SK-N-SH treated with all-trans-retinoic acid at 6 μM for 48 hours (cell line): ENCODE measurements at regions not wholly inside any gene's neighbourhood (a gene's known extent, or its start where the extent isn't known, plus 50 kb on each side); places are given as distances from the start of the nearest gene placed in this dataset.

Source experiments
- ATAC-seq: fragments of 200-7000 bp; cut with Tn5 transposase; 3 replicates; pipeline ENCODE4 v1.9.1; 2020; ENCODE audit warnings: mild to moderate bottlenecking, moderate library complexity
- ARNTL ChIP-seq: fragments of 450-650 bp; formaldehyde crosslinking; IDR thresholded peaks from 2 replicates; pipeline ENCODE4 v1.5.0; 2020; ENCODE audit warnings: low read depth, mild to moderate bottlenecking, moderate library complexity, borderline replicate concordance
- BACH2 ChIP-seq: fragments of 250-450 bp; sonication (Bioruptor Pico); IDR thresholded peaks from 2 replicates; pipeline ENCODE4 v1.9.0; 2021; ENCODE audit warnings: mild to moderate bottlenecking, borderline replicate concordance
- CSDC2 ChIP-seq: fragments of 250-450 bp; sonication (Bioruptor Pico); IDR thresholded peaks from 2 replicates; pipeline ENCODE4 v1.5.0; 2020; ENCODE audit warnings: mild to moderate bottlenecking, moderate library complexity
- ESRRG ChIP-seq: fragments of 250-450 bp; sonication (Bioruptor Pico); IDR thresholded peaks from 2 replicates; pipeline ENCODE4 v1.6.1; 2021; ENCODE audit warnings: mild to moderate bottlenecking
- GLIS3 ChIP-seq: fragments of 250-450 bp; sonication (Bioruptor Pico); IDR thresholded peaks from 2 replicates; pipeline ENCODE4 v1.5.0; 2020; ENCODE audit warnings: mild to moderate bottlenecking, moderate library complexity
- ISL1 ChIP-seq: fragments of 250-450 bp; sonication (Bioruptor Pico); IDR thresholded peaks from 2 replicates; pipeline ENCODE4 v2.1.2; 2022; ENCODE audit warnings: mild to moderate bottlenecking, moderate library complexity
- OSR1 ChIP-seq: fragments of 250-450 bp; sonication (Bioruptor Pico); IDR thresholded peaks from 2 replicates; pipeline ENCODE4 v1.8.0; 2022; ENCODE audit warnings: moderate library complexity, mild to moderate bottlenecking, inconsistent platforms
- PPARA ChIP-seq: fragments of 250-450 bp; sonication (Bioruptor Pico); IDR thresholded peaks from 2 replicates; pipeline ENCODE4 v1.5.0; 2020; ENCODE audit warnings: mild to moderate bottlenecking, borderline replicate concordance
- RARB ChIP-seq: fragments of 250-450 bp; sonication (Bioruptor Pico); IDR thresholded peaks from 2 replicates; pipeline ENCODE4 v1.8.0; 2021; ENCODE audit warnings: mild to moderate bottlenecking, moderate library complexity
- SNAI2 ChIP-seq: fragments of 250-450 bp; sonication (Bioruptor Pico); IDR thresholded peaks from 2 replicates; pipeline ENCODE4 v1.5.0; 2020; ENCODE audit warnings: mild to moderate bottlenecking, moderate library complexity
- TCF4 ChIP-seq: fragments of 250-450 bp; sonication (Bioruptor Pico); IDR thresholded peaks from 2 replicates; pipeline ENCODE4 v1.8.0; 2021; ENCODE audit warnings: mild to moderate bottlenecking, moderate library complexity, borderline replicate concordance
- TOX ChIP-seq: fragments of 250-450 bp; sonication (Bioruptor Pico); IDR thresholded peaks from 2 replicates; pipeline ENCODE4 v1.8.0; 2021; ENCODE audit warnings: mild to moderate bottlenecking, moderate library complexity, borderline replicate concordance
- ZC3H10 ChIP-seq: fragments of 250-450 bp; sonication (Bioruptor Pico); IDR thresholded peaks from 2 replicates; pipeline ENCODE4 v1.5.1; 2021; ENCODE audit warnings: mild to moderate bottlenecking, moderate library complexity
- ZFP3 ChIP-seq: fragments of 250-450 bp; sonication (Bioruptor Pico); IDR thresholded peaks from 2 replicates; pipeline ENCODE4 v1.5.0; 2020; ENCODE audit warnings: mild to moderate bottlenecking, moderate library complexity
- ZFP30 ChIP-seq: fragments of 450-650 bp; formaldehyde crosslinking; IDR thresholded peaks from 2 replicates; pipeline ENCODE4 v1.5.0; 2022; ENCODE audit warnings: mild to moderate bottlenecking, moderate library complexity
- ZNF565 ChIP-seq: fragments of 450-650 bp; formaldehyde crosslinking; conservative IDR thresholded peaks from 2 replicates; pipeline ENCODE4 v1.5.0; 2020; ENCODE audit warnings: low read depth, mild to moderate bottlenecking, moderate library complexity
- ZNF70 ChIP-seq: fragments of 450-650 bp; formaldehyde crosslinking; IDR thresholded peaks from 2 replicates; pipeline ENCODE4 v1.5.0; 2020; ENCODE audit warnings: mild to moderate bottlenecking, moderate library complexity
- ZNF8 ChIP-seq: fragments of 450-650 bp; formaldehyde crosslinking; IDR thresholded peaks from 2 replicates; pipeline ENCODE4 v1.5.0; 2020; ENCODE audit warnings: mild to moderate bottlenecking, moderate library complexity
- TF ChIP-seq, protein P1 (sequence below): fragments of 250-450 bp; sonication (Bioruptor Pico); IDR thresholded peaks from 2 replicates; pipeline ENCODE4 v1.5.1; 2020; ENCODE audit warnings: low read depth, mild to moderate bottlenecking, moderate library complexity
- TF ChIP-seq, protein P2 (sequence below): fragments of 250-450 bp; sonication (Bioruptor Pico); IDR thresholded peaks from 2 replicates; pipeline ENCODE4 v1.8.0; 2020; ENCODE audit warnings: mild to moderate bottlenecking, moderate library complexity, borderline replicate concordance
- TF ChIP-seq, protein P3 (sequence below): fragments of 250-450 bp; sonication (Bioruptor Pico); IDR thresholded peaks from 2 replicates; pipeline ENCODE4 v1.5.1; 2021; ENCODE audit warnings: mild to moderate bottlenecking, moderate library complexity
- TF ChIP-seq, protein P4 (sequence below): fragments of 250-450 bp; sonication (Bioruptor Pico); IDR thresholded peaks from 2 replicates; pipeline ENCODE4 v1.8.0; 2021; ENCODE audit warnings: low read depth, mild to moderate bottlenecking, moderate library complexity, borderline replicate concordance

DNA sequence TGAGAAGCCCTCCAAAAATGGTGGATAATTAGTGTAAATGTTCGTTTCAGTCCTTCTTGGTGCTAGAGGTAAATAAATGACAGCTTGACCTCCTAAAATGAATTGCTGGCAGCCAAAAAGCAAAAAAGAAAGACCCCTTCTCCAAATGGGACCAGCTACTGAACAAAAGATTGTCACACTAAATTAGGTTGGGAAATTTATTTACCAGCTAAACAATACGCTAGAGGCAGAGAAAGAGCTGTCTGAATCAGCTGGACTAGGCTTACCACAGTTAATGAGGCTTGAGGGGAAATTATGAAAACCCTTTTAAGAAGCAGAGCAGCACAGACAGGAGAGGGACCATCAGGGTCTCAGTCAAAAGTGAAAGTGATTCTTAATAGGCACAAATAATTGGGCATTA lies 498.9 kb downstream of the SUCLA2 start:
- no peak for TF ChIP-seq TCF4
- TF ChIP-seq PPARA (CRISPR knock-in tag), result no peak
- TF ChIP-seq ZFP30 (CRISPR knock-in tag), result no peak
- TF ChIP-seq, protein P1, sequence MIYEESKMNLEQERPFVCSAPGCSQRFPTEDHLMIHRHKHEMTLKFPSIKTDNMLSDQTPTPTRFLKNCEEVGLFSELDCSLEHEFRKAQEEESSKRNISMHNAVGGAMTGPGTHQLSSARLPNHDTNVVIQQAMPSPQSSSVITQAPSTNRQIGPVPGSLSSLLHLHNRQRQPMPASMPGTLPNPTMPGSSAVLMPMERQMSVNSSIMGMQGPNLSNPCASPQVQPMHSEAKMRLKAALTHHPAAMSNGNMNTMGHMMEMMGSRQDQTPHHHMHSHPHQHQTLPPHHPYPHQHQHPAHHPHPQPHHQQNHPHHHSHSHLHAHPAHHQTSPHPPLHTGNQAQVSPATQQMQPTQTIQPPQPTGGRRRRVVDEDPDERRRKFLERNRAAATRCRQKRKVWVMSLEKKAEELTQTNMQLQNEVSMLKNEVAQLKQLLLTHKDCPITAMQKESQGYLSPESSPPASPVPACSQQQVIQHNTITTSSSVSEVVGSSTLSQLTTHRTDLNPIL (CRISPR knock-in tag), result no peak
- TF ChIP-seq ZNF565 (CRISPR knock-in tag), result no peak
- TF ChIP-seq ISL1 (CRISPR knock-in tag), result no peak
- ATAC-seq, result no peak

DNA sequence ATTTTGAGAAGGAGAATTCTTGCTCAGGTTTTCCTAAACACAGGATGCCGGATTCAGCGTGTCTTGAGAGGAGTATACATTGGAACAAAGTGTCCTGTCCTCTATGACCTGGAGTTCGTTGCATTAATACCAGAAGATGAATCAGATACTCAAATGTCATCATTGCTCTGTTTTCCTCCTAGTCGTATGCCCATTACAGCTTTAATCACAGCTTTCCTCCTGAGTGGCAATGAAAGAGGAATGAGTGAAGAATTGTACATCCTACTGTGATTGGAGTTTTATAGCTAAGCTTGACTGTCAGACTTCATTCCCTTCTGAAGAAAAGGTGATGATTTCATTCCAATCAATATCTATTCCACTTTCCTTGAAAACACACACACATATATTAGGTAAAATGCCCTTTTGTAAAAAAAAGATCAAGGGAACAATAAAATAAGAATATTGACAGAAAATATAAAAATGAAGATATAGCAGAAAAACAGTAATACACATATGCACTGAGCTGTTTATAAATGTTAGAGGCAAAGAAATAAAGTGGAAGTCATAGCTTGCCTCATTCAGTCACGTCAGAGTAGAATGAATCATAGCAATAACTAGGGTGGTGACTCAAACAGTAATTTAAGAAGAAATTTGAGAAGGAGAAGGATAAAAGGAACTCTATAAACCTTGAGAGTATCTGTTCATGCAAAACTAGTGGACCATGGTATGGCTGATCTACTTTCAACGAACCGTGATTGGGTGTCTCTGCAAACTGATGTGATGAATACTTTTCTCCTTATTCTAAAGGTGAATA lies 501.5 kb downstream of the SUCLA2 start:
- TF ChIP-seq TCF4 (no peak), TOX (CRISPR knock-in tag) (peak; percentile 55; the same call in 1 of the 2 replicates)
- ATAC-seq, result peak; percentile 93

DNA sequence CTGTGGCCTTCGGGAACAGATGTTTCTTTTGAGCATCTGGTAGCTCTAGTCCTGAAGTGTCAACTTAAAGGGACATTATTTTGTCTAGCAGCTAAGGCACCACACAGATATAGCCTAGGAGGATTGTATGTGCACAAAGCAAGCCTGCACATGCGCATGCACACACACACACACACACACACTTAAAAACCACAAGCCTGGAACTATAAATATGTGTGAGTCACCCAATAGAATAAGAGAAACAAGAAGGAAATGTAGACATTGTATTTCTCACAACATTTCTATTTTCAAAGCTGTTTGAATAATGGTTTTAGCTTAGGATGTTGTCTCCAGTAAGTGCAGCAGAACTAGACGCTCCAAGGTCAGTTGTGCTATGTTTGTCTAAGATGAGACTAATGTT lies 516.5 kb downstream of the SUCLA2 start:
- TF ChIP-seq ISL1 (CRISPR knock-in tag), result no peak
- no peak for TF ChIP-seq ZFP3
- TF ChIP-seq SNAI2, result no peak
- TF ChIP-seq ZNF565 (CRISPR knock-in tag), result no peak
- TF ChIP-seq GLIS3 (CRISPR knock-in tag), result no peak
- TF ChIP-seq BACH2 (CRISPR knock-in tag), result no peak
- TF ChIP-seq, protein P2, sequence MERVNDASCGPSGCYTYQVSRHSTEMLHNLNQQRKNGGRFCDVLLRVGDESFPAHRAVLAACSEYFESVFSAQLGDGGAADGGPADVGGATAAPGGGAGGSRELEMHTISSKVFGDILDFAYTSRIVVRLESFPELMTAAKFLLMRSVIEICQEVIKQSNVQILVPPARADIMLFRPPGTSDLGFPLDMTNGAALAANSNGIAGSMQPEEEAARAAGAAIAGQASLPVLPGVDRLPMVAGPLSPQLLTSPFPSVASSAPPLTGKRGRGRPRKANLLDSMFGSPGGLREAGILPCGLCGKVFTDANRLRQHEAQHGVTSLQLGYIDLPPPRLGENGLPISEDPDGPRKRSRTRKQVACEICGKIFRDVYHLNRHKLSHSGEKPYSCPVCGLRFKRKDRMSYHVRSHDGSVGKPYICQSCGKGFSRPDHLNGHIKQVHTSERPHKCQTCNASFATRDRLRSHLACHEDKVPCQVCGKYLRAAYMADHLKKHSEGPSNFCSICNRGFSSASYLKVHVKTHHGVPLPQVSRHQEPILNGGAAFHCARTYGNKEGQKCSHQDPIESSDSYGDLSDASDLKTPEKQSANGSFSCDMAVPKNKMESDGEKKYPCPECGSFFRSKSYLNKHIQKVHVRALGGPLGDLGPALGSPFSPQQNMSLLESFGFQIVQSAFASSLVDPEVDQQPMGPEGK (CRISPR knock-in tag), result no peak
- no peak for TF ChIP-seq ZNF8 (CRISPR knock-in tag)
- no peak for TF ChIP-seq ARNTL (CRISPR knock-in tag)
- TF ChIP-seq ZNF70 (CRISPR knock-in tag), result no peak
- no peak for TF ChIP-seq PPARA (CRISPR knock-in tag)
- TF ChIP-seq, protein P1 (CRISPR knock-in tag), result no peak
- no peak for TF ChIP-seq ZFP30 (CRISPR knock-in tag)
- TF ChIP-seq, protein P3, sequence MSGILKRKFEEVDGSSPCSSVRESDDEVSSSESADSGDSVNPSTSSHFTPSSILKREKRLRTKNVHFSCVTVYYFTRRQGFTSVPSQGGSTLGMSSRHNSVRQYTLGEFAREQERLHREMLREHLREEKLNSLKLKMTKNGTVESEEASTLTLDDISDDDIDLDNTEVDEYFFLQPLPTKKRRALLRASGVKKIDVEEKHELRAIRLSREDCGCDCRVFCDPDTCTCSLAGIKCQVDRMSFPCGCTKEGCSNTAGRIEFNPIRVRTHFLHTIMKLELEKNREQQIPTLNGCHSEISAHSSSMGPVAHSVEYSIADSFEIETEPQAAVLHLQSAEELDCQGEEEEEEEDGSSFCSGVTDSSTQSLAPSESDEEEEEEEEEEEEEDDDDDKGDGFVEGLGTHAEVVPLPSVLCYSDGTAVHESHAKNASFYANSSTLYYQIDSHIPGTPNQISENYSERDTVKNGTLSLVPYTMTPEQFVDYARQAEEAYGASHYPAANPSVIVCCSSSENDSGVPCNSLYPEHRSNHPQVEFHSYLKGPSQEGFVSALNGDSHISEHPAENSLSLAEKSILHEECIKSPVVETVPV (CRISPR knock-in tag), result no peak
- no peak for TF ChIP-seq CSDC2 (CRISPR knock-in tag)
- peak; percentile 38; the same call in 1 of the 3 replicates for ATAC-seq

DNA sequence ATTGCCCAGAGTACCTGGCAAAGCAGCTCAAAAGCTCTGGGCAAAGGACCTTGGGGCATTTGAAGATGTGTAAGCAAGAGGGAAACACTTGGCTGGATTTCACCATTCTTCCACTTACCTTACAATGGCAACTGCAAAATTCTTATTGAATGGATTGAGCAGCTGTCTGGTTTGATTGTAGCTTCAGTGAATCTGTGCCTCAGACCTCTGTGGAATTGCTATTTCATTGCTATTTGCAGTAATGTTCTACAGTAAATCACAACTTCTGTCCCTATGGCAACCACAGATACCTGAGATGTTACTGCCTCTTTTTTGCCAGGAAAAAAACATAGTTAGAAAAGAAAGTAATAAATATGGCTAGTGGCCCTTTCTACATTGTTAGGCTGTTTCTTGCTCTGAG lies 519.5 kb downstream of the SUCLA2 start:
- peak; percentile 54; the same call in 2 of the 3 replicates for ATAC-seq
- TF ChIP-seq PPARA (CRISPR knock-in tag), result no peak
- TF ChIP-seq, protein P1 (CRISPR knock-in tag), result no peak
- TF ChIP-seq TCF4, result no peak
- TF ChIP-seq ESRRG, result no peak
- no peak for TF ChIP-seq ZFP3
- TF ChIP-seq ZC3H10 (CRISPR knock-in tag), result no peak
- TF ChIP-seq ARNTL (CRISPR knock-in tag), result no peak
- TF ChIP-seq ISL1 (CRISPR knock-in tag), result no peak
- TF ChIP-seq CSDC2 (CRISPR knock-in tag), result no peak
- no peak for TF ChIP-seq ZFP30 (CRISPR knock-in tag)
- TF ChIP-seq, protein P4, sequence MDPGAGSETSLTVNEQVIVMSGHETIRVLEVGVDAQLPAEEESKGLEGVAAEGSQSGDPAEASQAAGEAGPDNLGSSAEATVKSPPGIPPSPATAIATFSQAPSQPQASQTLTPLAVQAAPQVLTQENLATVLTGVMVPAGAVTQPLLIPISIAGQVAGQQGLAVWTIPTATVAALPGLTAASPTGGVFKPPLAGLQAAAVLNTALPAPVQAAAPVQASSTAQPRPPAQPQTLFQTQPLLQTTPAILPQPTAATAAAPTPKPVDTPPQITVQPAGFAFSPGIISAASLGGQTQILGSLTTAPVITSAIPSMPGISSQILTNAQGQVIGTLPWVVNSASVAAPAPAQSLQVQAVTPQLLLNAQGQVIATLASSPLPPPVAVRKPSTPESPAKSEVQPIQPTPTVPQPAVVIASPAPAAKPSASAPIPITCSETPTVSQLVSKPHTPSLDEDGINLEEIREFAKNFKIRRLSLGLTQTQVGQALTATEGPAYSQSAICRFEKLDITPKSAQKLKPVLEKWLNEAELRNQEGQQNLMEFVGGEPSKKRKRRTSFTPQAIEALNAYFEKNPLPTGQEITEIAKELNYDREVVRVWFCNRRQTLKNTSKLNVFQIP, result no peak
- TF ChIP-seq, protein P3 (CRISPR knock-in tag), result no peak
- TF ChIP-seq TOX (CRISPR knock-in tag), result no peak
- TF ChIP-seq ZNF565 (CRISPR knock-in tag), result no peak
- no peak for TF ChIP-seq RARB (CRISPR knock-in tag)
- no peak for TF ChIP-seq BACH2 (CRISPR knock-in tag)
- TF ChIP-seq OSR1 (CRISPR knock-in tag), result no peak
